ENCODE measurements at regions not wholly inside any gene's neighbourhood (a gene's known extent, or its start where the extent isn't known, plus 50 kb on each side); places are given as distances from the start of the nearest gene placed in this dataset.
A peak's percentile ranks its signal among the peaks of the same experiment; 100 is the strongest.
"Not testable (repeated sequence)": the region's sequence is repeated elsewhere in the genome, so short reads cannot be mapped to it uniquely, and the experiment has no call there.

DNA sequence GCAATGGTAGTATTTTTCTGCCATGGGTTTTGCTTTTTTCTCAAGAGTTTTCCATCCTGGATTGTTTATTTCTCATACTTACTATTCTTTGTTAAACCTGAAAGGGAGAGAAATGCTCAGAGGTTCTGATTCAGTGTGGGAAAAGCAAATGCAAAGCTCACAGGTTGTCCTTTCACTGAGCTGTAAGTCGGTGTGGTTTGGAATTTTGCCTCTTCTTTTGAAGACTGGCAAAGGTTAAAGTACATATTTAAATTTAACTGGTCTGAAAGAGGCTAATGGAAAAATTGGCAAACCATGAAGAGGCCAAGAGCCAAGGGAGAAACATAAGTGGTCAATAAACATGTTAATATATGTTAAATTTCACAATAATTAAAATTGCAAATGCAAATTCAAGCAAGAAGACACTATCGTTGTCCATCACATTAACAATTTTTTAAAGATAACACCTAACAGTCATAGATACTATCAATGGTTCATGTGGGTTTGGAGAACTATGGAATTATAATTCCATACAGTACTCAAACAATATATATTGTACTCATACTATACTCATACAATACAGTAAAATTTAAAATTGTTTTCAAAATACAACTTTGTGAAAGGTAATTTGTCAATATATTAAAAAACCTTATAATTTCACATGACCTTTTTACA lies 246.8 kb upstream of the STT3B start:
- DNase-seq (ENCODE audit: low read depth in 2 of 2) = no peak

DNA sequence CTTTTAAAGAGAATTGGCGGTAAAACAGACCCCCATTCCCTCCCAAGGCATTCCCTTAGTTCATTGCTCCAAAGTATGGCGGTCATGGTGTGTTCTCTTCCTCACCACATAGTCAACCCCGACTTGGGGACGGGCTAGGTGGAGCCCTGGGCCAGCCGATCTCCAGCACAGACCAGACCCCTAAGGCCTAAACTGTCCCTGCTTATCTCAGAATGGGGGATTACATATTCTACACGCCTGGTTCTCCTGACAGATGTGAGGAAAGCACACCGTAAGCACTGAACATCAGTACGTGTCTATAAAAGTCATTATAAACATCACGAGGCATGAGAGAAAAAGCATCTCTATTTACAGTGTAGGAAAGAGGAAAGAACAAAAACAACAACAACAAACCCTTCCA lies 244.5 kb upstream of the STT3B start:
- DNase-seq (ENCODE audit: low read depth in 2 of 2) = no peak

DNA sequence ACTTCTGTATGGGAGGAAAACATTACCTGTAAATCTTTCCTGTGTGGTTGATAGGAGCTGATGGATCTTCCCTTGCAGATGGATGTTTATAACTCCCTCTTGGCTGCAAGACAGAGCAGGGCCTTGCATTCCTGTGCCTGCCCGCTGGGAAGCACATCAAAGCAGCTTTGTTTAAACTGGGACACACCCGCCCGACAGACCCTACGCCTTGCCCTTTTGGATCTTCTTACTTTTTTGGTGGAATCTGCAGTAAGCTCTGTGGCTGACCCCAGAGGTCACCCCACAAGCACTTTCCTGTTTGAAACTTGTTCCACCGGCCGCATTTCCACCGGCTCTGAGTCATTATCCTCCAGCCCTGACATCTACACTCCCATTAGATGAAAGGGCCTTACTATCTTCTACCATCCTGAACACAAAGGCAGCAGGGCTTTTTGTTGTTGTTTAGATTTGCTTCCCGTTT lies 244.1 kb upstream of the STT3B start:
- DNase-seq (ENCODE audit: low read depth in 2 of 2) = no peak

GRCh38 chr3:31289584-31289983 lies 243.1 kb upstream of the STT3B start:
- DNase-seq (ENCODE audit: low read depth in 2 of 2) = no peak

DNA sequence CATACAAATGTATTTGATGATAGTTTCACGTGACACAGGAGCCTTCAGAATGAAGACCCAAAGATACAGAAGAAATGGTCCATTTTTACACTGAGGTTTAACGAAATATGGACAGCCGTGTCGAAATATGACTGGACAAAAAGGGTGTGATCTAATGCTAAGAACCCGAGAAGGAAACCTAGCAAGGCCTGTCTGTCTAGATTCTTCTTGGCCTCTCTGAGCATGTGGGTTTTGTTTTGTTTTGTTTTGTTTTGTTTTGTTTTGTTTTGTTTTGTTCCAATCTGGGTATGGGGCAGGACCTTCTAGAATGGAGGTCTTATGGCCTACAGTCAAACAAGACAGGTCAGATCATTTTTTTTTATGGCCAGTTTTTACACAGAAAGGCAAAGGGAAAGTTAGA lies 242.7 kb upstream of the STT3B start:
- DNase-seq (ENCODE audit: low read depth in 2 of 2) = no peak

- DNase-seq (ENCODE audit: low read depth in 2 of 2) = no peak
Observed at GRCh38 chr3:31291818-31292217, 240.9 kb upstream of the STT3B start.

DNA sequence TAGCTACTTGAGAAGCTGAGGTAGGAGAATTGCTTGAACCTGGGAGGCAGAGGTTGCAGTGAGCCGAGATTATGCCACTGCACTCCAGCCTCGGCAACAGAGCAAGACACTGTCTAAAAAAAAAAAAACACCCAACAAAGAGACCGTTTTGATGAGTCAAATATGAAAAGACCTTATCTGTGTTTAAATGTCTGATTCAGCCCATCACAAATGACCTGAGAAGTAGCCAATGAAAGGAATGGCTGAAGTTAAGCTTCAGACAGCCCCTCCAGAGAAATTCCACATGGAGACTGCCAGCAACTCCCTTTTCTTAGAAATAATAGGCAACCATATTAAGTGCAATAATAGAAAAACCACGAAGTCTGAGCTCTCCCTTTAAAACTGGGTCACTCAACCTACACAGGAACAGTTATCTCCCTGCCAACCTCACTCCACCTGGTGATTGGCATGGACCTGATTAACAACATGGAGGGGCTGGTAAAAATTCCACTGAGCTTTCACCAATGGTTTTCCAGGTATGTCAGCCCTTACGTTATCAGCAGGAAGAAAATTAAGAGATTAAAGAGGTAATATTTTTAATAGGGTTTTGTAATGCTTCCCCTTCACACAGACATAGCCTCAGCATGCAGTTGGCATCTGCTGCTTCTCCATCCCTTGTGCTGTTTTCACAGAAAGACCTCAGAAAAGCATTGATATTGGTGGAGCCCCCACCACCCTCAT lies 238.1 kb upstream of the STT3B start:
- DNase-seq (ENCODE audit: low read depth in 2 of 2) = no peak

DNA sequence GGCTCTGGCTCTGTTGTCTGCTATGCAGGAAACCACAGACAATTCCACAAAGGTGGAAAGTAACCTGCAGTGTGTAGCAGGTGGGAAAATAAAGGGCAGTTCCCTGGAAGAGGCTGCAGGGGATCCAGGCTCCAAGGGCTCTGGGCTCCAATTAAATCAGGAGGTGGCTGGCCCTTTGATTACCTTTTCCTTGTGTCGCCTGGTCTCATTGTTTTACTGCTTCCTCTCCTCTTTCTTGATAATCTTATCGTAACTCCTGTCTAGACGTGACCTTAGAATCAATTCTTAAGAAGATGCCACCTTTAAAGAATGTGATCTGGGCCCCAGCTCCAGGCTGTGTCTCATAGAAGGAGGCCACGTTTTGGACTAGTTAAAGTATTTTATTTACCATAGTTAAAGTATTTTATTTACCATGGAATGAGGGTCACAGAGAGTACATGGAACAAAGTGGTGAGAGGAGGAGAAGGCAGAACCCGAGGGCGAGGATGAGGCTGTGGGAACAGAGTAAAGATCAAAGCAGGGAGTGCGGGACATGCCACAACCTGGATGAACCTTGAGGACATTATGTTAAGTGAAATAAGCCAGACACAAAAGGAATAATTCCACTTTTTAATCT lies 237.5 kb upstream of the STT3B start:
- DNase-seq (ENCODE audit: low read depth in 2 of 2) = no peak

- DNase-seq (ENCODE audit: low read depth in 2 of 2) = no peak
Observed at GRCh38 chr3:31297726-31298298, 234.9 kb upstream of the STT3B start.

- DNase-seq (ENCODE audit: low read depth in 2 of 2) = no peak
Observed at GRCh38 chr3:31300456-31301443, 232.0 kb upstream of the STT3B start.

GRCh38 chr3:31302343-31302742 lies 230.4 kb upstream of the STT3B start:
- DNase-seq (ENCODE audit: low read depth in 2 of 2) = no peak

GRCh38 chr3:31305340-31305739 lies 227.4 kb upstream of the STT3B start:
- no peak for DNase-seq (ENCODE audit: low read depth in 2 of 2)

DNA sequence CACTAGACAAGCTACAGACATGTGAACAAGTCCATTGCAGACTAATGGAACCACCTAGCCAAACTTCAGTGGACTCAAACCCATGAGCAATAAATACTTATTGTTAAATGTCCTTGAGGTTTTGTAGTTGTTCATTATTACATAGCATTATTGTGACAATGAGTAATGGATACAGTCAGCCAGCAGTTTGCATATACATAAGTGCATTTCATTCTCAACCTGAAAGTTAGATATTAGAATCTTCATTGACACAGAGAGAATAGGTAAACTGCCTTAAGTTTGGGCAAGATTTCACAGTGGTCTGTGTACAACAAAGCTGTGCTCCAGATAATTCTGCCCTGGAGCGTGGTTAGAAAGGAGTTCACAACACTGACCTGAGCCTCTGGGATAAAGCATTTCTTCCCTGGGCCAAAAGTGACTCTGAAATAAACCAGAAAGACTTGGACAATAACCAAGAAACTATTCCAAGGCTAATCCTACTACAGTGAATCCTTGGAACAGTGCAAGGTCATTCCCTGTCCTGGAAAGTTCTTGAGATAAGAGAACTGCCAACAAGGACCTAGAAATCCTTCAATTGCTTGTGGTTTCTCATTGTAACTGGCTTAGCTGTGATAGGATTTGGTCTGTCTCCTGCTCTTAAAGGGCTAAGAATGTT lies 225.5 kb upstream of the STT3B start:
- DNase-seq (ENCODE audit: low read depth in 2 of 2) = no peak

GRCh38 chr3:31311559-31311958 lies 221.2 kb upstream of the STT3B start:
- DNase-seq (ENCODE audit: low read depth in 2 of 2) = no peak

- DNase-seq (ENCODE audit: low read depth in 2 of 2) = peak in 1 of 2 experiments; percentile 4
Observed at GRCh38 chr3:31312400-31312799, 220.3 kb upstream of the STT3B start.

DNA sequence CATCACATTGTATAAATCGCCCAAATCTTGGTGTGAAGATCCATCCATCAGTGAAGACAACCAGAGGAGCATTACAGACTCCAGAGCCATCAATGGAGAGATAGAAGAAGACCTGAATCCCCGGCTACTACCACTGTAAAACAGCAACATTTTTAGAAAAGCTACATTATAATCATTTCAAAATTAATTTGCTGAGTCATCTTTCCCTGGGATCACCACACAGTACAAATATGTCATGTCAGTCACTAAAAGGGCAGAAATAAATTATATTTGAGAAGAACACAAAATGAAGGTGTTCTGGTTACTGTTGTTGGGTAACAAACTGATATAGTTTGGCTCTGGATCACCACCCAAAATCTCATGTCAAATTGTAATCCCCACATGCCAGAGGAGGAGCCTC lies 218.5 kb upstream of the STT3B start:
- DNase-seq (ENCODE audit: low read depth in 2 of 2) = no peak

DNA sequence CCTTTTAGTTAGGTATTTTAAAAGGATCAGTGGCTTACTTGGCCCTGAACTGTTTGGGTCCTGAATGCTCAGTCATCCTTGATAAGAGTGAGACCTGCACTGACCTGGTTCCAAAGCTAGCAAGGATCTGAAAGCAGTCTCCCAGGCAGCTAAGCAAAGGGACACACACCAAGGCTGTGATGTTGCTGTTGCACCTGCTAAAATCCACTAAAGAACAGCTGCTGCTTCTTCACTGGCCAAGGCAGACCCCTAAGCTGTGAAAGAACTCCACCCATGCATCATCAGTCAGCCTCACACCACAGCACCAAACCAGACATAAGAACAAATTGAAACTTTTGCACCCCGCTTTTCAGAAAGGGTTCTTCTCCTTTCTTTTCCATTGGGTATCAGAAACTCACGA lies 213.4 kb upstream of the STT3B start:
- DNase-seq (ENCODE audit: low read depth in 2 of 2) = no peak

- DNase-seq (ENCODE audit: low read depth in 2 of 2) = no peak
Observed at GRCh38 chr3:31321620-31322019, 211.1 kb upstream of the STT3B start.

DNA sequence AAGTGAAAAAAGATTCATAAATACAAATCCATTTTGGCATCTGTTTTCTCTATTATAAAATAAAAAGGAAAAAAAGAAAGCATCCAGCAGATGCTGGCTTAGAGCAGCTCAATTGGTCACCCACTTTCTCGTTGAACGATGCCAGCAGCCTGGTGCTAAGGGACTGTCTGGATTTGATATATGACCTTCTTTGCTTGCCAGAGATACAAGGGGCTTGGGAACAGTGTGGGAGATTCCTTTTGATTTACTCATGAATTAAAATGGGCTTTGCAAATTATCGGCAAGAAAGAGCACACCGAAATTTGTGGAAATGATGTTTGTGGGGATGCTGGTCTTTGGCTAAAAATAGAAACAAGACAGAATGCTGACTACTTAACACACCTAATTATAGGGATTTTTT lies 210.3 kb upstream of the STT3B start:
- no peak for DNase-seq (ENCODE audit: low read depth in 2 of 2)

DNA sequence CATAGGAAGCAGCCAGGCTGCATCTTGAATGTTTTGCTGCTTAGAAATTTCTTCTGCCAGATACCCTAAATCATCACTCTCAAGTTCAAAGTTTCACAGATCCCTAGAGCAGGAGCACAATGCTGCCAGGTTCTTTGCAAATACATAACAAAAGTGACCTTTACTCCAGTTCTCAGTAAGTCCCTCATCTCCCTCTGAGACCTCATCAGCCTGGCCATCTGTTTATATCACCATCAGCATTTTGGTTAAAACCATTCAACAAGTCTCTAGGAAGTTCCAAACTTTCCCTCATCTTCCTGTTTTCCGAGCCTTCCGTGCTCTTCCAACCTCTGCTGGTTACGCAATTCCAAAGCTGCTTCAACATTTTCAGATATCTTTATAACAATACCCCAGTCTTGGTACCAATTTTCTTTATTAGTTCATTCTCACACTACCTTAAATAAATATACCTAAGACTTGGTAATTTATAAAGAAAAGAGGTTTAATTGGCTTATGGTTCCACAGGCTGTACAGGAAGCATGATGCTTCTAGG lies 204.8 kb upstream of the STT3B start:
- not testable (repeated sequence) for DNase-seq (ENCODE audit: low read depth in 2 of 2)

GRCh38 chr3:31331278-31331677 lies 201.4 kb upstream of the STT3B start:
- no peak for DNase-seq (ENCODE audit: low read depth in 2 of 2)

Measured in fibroblast of skin of left quadriceps (primary cell).